GM12873 (cell line): ENCODE measurements at regions not wholly inside any gene's neighbourhood (a gene's known extent, or its start where the extent isn't known, plus 50 kb on each side); places are given as distances from the start of the nearest gene placed in this dataset.

Experiments used
- TF ChIP-seq, protein P1 (sequence below): IDR thresholded peaks from 2 replicates; pipeline ENCODE4 v1.5.1; 2012; ENCODE audit warnings: low read depth, mild to moderate bottlenecking, moderate library complexity, low read length, control low read depth; ENCODE audit not compliant: insufficient read depth; ENCODE audit errors: missing control alignments

DNA sequence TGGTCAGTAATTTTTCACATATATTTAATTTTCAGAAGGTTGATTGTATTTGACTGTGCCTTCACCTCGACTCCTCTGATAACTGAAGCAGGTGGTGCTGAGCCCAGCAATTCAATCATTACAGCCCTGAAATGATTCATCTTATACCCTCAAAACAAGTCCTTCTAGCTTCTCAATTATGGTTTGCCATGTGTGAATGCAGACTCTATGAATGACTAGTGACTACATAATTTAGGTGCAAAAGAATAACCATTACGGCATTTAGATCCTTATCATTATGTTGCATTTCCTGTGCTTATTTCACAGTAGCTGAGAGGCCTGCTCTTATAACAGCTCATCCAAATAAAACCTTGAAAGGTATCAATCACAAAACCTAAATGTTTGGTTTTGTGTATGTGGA lies 54.0 kb upstream of the COL11A1 start:
- TF ChIP-seq, protein P1, sequence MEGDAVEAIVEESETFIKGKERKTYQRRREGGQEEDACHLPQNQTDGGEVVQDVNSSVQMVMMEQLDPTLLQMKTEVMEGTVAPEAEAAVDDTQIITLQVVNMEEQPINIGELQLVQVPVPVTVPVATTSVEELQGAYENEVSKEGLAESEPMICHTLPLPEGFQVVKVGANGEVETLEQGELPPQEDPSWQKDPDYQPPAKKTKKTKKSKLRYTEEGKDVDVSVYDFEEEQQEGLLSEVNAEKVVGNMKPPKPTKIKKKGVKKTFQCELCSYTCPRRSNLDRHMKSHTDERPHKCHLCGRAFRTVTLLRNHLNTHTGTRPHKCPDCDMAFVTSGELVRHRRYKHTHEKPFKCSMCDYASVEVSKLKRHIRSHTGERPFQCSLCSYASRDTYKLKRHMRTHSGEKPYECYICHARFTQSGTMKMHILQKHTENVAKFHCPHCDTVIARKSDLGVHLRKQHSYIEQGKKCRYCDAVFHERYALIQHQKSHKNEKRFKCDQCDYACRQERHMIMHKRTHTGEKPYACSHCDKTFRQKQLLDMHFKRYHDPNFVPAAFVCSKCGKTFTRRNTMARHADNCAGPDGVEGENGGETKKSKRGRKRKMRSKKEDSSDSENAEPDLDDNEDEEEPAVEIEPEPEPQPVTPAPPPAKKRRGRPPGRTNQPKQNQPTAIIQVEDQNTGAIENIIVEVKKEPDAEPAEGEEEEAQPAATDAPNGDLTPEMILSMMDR, result no peak

DNA sequence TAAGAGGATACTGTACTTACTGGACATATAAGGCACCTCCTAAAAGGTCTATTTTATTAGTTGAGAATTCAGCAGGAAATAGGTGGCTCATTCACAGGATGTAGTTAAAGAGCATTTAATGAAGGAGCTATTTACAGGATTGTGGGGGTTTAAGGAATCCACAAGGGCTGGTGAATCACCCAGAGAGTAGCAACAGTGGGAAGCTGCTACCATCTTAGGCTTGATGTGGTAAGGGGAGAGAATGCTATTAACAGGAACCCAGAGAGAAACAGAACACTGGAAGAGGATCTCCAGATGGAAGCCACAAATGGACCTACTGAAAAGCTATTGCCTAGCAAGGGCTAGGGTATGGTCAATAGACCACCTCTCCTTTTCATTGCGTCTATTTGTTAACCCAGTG lies 52.0 kb upstream of the COL11A1 start:
- TF ChIP-seq, protein P1, result no peak
